ENCODE measurements at regions not wholly inside any gene's neighbourhood (a gene's known extent, or its start where the extent isn't known, plus 50 kb on each side); places are given as distances from the start of the nearest gene placed in this dataset.
"Not testable (repeated sequence)": the region's sequence is repeated elsewhere in the genome, so short reads cannot be mapped to it uniquely, and the experiment has no call there.

DNA sequence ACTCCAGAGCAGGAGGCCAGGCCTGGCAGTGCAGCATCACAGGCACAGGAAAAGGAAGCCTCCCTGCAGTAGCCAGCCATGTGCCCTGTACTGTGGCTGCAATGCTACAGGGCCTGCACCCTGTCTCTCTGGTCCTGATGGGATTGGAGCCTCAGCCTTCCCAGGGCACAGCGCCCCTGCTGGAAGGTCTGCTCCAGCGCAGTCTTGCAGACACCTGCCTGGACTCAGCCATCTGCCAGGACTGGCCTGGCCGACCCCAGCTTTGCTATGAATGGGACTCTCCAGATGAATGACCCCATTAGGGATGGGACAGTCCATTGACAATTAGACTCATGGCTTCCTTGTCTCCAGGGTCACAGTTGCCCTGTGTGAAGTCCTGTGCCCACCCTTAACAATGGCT, 251.6 kb downstream of the ERMARD start:
- Histone ChIP-seq H3K4me2 (ENCODE audit: low read length) (no peak overlapping the region), H4K20me1 (ENCODE audit: control insufficient read depth, insufficient read depth, low read depth, low read length) (no peaks in the 10 kb centered on the region), H3K36me3 (ENCODE audit: control insufficient read depth, low read length) (no peaks in the 10 kb centered on the region), H3K9me2 (replicated peaks; ENCODE audit: control insufficient read depth, low read length) (no peaks in the 10 kb centered on the region), H3K79me2 (ENCODE audit: control insufficient read depth, low read length) (no peaks in the 10 kb centered on the region), H3K27me3 (ENCODE audit: control insufficient read depth, low read length) (no peaks in the 10 kb centered on the region), H3K9me3 (ENCODE audit: control insufficient read depth, insufficient read depth, low read length) (peaks cover 37% of the 10 kb centered on the region), H3K4me3 (ENCODE audit: low read length) (no peak overlapping the region), H3F3A (ENCODE audit: control insufficient read depth, insufficient read depth) (no peaks in the 10 kb centered on the region), H3K27ac (ENCODE audit: low read depth, low read length) (no peak overlapping the region), H3K4me1 (ENCODE audit: control insufficient read depth, low read length) (no peaks in the 10 kb centered on the region)
- TF ChIP-seq, protein P1, sequence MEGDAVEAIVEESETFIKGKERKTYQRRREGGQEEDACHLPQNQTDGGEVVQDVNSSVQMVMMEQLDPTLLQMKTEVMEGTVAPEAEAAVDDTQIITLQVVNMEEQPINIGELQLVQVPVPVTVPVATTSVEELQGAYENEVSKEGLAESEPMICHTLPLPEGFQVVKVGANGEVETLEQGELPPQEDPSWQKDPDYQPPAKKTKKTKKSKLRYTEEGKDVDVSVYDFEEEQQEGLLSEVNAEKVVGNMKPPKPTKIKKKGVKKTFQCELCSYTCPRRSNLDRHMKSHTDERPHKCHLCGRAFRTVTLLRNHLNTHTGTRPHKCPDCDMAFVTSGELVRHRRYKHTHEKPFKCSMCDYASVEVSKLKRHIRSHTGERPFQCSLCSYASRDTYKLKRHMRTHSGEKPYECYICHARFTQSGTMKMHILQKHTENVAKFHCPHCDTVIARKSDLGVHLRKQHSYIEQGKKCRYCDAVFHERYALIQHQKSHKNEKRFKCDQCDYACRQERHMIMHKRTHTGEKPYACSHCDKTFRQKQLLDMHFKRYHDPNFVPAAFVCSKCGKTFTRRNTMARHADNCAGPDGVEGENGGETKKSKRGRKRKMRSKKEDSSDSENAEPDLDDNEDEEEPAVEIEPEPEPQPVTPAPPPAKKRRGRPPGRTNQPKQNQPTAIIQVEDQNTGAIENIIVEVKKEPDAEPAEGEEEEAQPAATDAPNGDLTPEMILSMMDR (IDR thresholded peaks at IDR 0.05; ENCODE audit: low read depth, low read length, poor library complexity, severe bottlenecking) = peak; percentile 39
- TF ChIP-seq EZH2phosphoT487 (IDR thresholded peaks at IDR 0.05; ENCODE audit: borderline replicate concordance, low read length) = no peak

DNA sequence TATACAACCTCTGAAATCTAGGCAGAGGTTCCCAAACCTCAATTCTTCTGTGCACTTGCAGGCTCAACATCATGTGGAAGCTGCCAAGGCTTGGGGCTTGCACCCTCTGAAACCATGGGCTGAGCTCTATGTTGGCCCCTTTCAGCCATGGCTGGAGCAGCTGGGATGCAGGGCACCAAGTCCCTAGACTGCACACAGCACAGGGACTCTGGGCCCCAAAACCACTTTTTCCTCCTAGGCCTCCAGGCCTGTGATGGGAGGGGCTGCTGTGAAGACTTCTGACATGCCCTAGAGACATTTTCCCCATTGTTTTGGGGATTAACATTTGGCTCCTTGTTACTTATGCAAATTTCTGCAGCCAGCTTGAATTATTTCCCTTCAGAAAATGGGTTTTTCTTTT, 250.4 kb downstream of the ERMARD start:
- H3K9me2 ChIP-seq (replicated peaks; ENCODE audit: control insufficient read depth, low read length); H3K4me1 ChIP-seq (ENCODE audit: control insufficient read depth, low read length): not testable (repeated sequence)
- peaks cover 37% of the 10 kb centered on the region for H3K9me3 ChIP-seq (ENCODE audit: control insufficient read depth, insufficient read depth, low read length)

DNA sequence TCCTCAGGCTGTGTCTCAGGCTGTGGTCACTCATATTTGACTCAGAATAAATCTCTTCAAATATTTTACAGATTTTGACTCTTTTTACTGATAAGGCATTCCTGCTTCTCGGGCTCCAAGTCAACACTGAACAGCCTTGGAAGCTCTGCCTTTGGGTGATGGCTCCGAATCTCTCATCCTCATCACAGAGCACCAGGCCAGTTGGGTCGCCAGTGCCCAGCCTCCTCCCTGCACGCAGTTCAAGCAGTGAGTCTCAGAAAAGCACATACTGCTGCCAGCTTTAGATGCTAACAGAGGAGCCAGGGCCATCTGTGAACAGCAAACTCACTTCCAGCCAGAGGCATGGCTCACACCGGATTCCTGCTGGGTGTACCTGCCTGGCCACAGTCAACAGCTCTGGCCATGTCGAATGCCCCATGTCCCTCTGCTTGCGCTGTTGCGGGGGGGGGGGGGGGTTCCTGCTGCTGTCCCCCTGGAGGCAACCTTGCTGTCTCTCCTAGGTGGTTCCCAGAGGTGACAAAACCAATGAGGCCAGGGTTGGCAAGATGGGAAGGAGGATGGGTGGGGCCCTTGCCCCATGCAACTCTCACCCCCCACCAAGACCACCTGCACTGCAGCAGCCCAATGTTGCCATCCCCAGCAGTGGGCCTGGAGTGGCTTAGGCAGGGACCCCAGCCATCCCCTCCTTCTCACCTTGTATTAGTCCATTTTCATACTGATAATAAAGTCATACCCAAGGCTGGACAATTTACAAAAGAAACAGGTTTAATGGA, 248.8 kb downstream of the ERMARD start:
- H3K4me1 ChIP-seq (ENCODE audit: control insufficient read depth, low read length) = no peaks in the 10 kb centered on the region
- H3K27me3 ChIP-seq (ENCODE audit: control insufficient read depth, low read length) = no peaks in the 10 kb centered on the region
- H3K4me2 ChIP-seq (ENCODE audit: low read length) = no peak overlapping the region
- no peak overlapping the region for H3K4me3 ChIP-seq (ENCODE audit: low read length)
- no peaks in the 10 kb centered on the region for H3K9me2 ChIP-seq (replicated peaks; ENCODE audit: control insufficient read depth, low read length)
- peaks cover 37% of the 10 kb centered on the region for H3K9me3 ChIP-seq (ENCODE audit: control insufficient read depth, insufficient read depth, low read length)
- no peak overlapping the region for H3K27ac ChIP-seq (ENCODE audit: low read depth, low read length)
- no peaks in the 10 kb centered on the region for H4K20me1 ChIP-seq (ENCODE audit: control insufficient read depth, insufficient read depth, low read depth, low read length)
- no peaks in the 10 kb centered on the region for H3K36me3 ChIP-seq (ENCODE audit: control insufficient read depth, low read length)
- no peaks in the 10 kb centered on the region for H3K79me2 ChIP-seq (ENCODE audit: control insufficient read depth, low read length)
- TF ChIP-seq, protein P1 (IDR thresholded peaks at IDR 0.05; ENCODE audit: low read depth, low read length, poor library complexity, severe bottlenecking) = no peak
- no peak for TF ChIP-seq EZH2phosphoT487 (IDR thresholded peaks at IDR 0.05; ENCODE audit: borderline replicate concordance, low read length)
- no peaks in the 10 kb centered on the region for H3F3A ChIP-seq (ENCODE audit: control insufficient read depth, insufficient read depth)

More for the DNA sequence above, 250.4 kb downstream of the ERMARD start:
- H3K27ac ChIP-seq (ENCODE audit: low read depth, low read length); H3K4me3 ChIP-seq (ENCODE audit: low read length); H3K79me2 ChIP-seq (ENCODE audit: control insufficient read depth, low read length); H3K27me3 ChIP-seq (ENCODE audit: control insufficient read depth, low read length); H3K4me2 ChIP-seq (ENCODE audit: low read length); H3K36me3 ChIP-seq (ENCODE audit: control insufficient read depth, low read length); H4K20me1 ChIP-seq (ENCODE audit: control insufficient read depth, insufficient read depth, low read depth, low read length); H3F3A ChIP-seq (ENCODE audit: control insufficient read depth, insufficient read depth): not testable (repeated sequence)

DNA sequence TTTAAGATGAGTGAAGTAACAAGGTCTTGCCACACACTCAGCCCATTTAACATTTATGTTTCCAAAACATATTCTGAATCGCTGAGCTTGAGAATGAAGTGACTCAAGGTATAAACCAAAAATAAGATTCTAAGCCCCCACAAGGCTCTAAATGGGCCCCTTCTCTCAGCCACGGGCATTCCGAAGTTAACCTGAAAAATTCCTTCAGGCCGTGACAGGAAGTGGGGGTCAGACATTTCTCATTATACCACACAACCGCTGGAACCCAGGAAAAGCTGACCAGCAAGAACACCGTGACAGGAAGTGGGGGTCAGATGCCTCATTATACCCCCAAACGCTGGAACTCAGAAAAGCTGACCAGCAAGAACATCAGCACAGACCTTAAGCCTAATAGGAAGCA, 247.9 kb downstream of the ERMARD start:
- Histone ChIP-seq H3F3A (ENCODE audit: control insufficient read depth, insufficient read depth) (no peaks in the 10 kb centered on the region), H3K4me2 (ENCODE audit: low read length) (no peak overlapping the region), H3K79me2 (ENCODE audit: control insufficient read depth, low read length) (no peaks in the 10 kb centered on the region), H3K9me2 (replicated peaks; ENCODE audit: control insufficient read depth, low read length) (no peaks in the 10 kb centered on the region), H3K4me1 (ENCODE audit: control insufficient read depth, low read length) (no peaks in the 10 kb centered on the region), H3K9me3 (ENCODE audit: control insufficient read depth, insufficient read depth, low read length) (peaks cover 31% of the 10 kb centered on the region), H3K27ac (ENCODE audit: low read depth, low read length) (no peak overlapping the region), H3K36me3 (ENCODE audit: control insufficient read depth, low read length) (no peaks in the 10 kb centered on the region), H4K20me1 (ENCODE audit: control insufficient read depth, insufficient read depth, low read depth, low read length) (no peaks in the 10 kb centered on the region), H3K4me3 (ENCODE audit: low read length) (no peak overlapping the region), H3K27me3 (ENCODE audit: control insufficient read depth, low read length) (no peaks in the 10 kb centered on the region)
- no peak for TF ChIP-seq EZH2phosphoT487 (IDR thresholded peaks at IDR 0.05; ENCODE audit: borderline replicate concordance, low read length)
- TF ChIP-seq, protein P1 (IDR thresholded peaks at IDR 0.05; ENCODE audit: low read depth, low read length, poor library complexity, severe bottlenecking) = no peak
